Lower leg skin (tissue), 3 donors: ENCODE measurements at regions not wholly inside any gene's neighbourhood (a gene's known extent, or its start where the extent isn't known, plus 50 kb on each side); places are given as distances from the start of the nearest gene placed in this dataset.

Source experiments
- POLR2A ChIP-seq, 2 donors: fragments of 450-650 bp; IDR thresholded peaks; one replicate each; pipeline ENCODE4 v1.6.1; 2016 to 2017; ENCODE audit warnings: antibody characterized with exemption in 2 of 2, mild to moderate bottlenecking in 1 of 2, moderate library complexity in 1 of 2
- TF ChIP-seq, protein P1 (sequence below), 3 donors: fragments of 450-650 bp; IDR thresholded peaks; one replicate each; pipeline ENCODE4 v1.5.1; 2016; ENCODE audit warnings: antibody characterized with exemption in 3 of 3, mild to moderate bottlenecking in 3 of 3, moderate library complexity in 2 of 3

DNA sequence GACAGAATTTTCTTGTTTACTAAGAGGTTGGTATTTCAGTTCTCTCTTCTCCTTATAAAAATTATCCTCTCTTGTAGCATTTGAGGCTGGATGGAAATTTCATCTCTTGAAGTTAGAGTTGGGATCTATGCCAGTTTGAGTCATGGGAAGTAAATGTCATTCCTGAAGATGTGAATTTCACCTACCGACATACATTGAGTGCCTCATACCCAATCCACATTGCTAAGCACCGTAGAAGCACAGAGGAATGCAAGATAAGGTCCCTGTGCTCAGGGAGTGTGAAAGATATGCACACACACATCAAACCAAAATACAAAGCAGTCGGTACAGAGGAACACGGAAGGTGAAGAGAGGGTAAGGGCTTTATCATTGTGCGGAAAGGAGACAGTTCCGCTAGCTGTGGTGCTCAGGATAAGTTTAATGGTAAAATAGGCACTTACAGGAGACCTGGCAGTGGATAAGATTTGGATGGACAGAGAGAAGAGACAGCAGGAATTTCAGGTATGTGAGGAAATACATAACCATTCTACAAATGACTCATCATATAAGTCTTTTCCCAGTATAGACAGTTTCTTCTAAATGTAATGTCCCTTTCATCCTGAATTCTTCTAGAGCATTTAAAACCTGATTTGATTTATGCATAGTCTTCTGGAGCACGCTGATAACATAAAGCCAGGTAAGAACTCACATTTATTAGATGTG is 205.3 kb upstream of the ST6GAL2 start:
- TF ChIP-seq, protein P1, sequence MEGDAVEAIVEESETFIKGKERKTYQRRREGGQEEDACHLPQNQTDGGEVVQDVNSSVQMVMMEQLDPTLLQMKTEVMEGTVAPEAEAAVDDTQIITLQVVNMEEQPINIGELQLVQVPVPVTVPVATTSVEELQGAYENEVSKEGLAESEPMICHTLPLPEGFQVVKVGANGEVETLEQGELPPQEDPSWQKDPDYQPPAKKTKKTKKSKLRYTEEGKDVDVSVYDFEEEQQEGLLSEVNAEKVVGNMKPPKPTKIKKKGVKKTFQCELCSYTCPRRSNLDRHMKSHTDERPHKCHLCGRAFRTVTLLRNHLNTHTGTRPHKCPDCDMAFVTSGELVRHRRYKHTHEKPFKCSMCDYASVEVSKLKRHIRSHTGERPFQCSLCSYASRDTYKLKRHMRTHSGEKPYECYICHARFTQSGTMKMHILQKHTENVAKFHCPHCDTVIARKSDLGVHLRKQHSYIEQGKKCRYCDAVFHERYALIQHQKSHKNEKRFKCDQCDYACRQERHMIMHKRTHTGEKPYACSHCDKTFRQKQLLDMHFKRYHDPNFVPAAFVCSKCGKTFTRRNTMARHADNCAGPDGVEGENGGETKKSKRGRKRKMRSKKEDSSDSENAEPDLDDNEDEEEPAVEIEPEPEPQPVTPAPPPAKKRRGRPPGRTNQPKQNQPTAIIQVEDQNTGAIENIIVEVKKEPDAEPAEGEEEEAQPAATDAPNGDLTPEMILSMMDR (IDR thresholded peaks at IDR 0.05), result no peak
- TF ChIP-seq POLR2A (IDR thresholded peaks at IDR 0.05), result no peak
